Astrocyte (in vitro differentiated cells and primary cell): ENCODE measurements at regions not wholly inside any gene's neighbourhood (a gene's known extent, or its start where the extent isn't known, plus 50 kb on each side); places are given as distances from the start of the nearest gene placed in this dataset.
A peak's percentile ranks its signal among the peaks of the same experiment; 100 is the strongest.

Source experiments
- DNase-seq: peaks from one replicate; pipeline ENCODE4 v3.0.0-alpha.2; 2010; ENCODE audit warnings: low read depth
- FAIRE-seq: peaks from 2 replicates; lab custom pipeline; 2011; peaks lifted over from hg19 to GRCh38; lab: Jason Lieb, UNC
- H2AFZ ChIP-seq: 2 replicates; pipeline ENCODE4 v1.6.0; 2012; ENCODE audit warnings: low read depth, low read length, inconsistent platforms
- H3K27ac ChIP-seq: 2 replicates; pipeline ENCODE4 v1.5.1; 2011; ENCODE audit warnings: low read depth, low read length, inconsistent platforms
- H3K27me3 ChIP-seq: 2 replicates; pipeline ENCODE4 v1.6.0; 2011; ENCODE audit warnings: low read length, inconsistent platforms; ENCODE audit not compliant: insufficient read depth
- H3K36me3 ChIP-seq: 2 replicates; pipeline ENCODE4 v1.5.1; 2011; ENCODE audit warnings: low read length, inconsistent platforms; ENCODE audit not compliant: insufficient read depth
- H3K4me1 ChIP-seq: 2 replicates; pipeline ENCODE4 v1.5.1; 2011; ENCODE audit warnings: low read length, inconsistent platforms; ENCODE audit not compliant: insufficient read depth
- H3K4me2 ChIP-seq: 2 replicates; pipeline ENCODE4 v1.6.0; 2012; ENCODE audit warnings: low read length, inconsistent platforms
- H3K4me3 ChIP-seq: 2 replicates; pipeline ENCODE4 v1.5.1; 2011; ENCODE audit warnings: low read depth, mild to moderate bottlenecking, low read length, inconsistent platforms; ENCODE audit not compliant: insufficient read depth
- H3K79me2 ChIP-seq: 2 replicates; pipeline ENCODE4 v1.6.0; 2012; ENCODE audit warnings: mild to moderate bottlenecking, low read length, inconsistent platforms; ENCODE audit not compliant: insufficient read depth
- H3K9ac ChIP-seq: 2 replicates; pipeline ENCODE4 v1.6.0; 2012; ENCODE audit warnings: mild to moderate bottlenecking, low read length, inconsistent platforms
- H3K9me3 ChIP-seq: 2 replicates; pipeline ENCODE4 v1.5.1; 2012; ENCODE audit warnings: low read depth, mild to moderate bottlenecking, low read length, inconsistent platforms; ENCODE audit not compliant: insufficient read depth
- H4K20me1 ChIP-seq: 2 replicates; pipeline ENCODE4 v1.6.0; 2012; ENCODE audit warnings: low read length, inconsistent platforms; ENCODE audit not compliant: insufficient read depth
- H3K27ac Mint-ChIP-seq: one replicate; pipeline ENCODE4 v1.8.0; 2021; ENCODE audit warnings: mild to moderate bottlenecking, mixed read lengths; ENCODE audit not compliant: unreplicated experiment
- H3K27me3 Mint-ChIP-seq: one replicate; pipeline ENCODE4 v1.8.0; 2021; ENCODE audit warnings: low read depth, mixed read lengths; ENCODE audit not compliant: unreplicated experiment
- H3K36me3 Mint-ChIP-seq: one replicate; pipeline ENCODE4 v1.8.0; 2021; ENCODE audit warnings: low read depth, mixed read lengths; ENCODE audit not compliant: unreplicated experiment
- H3K4me1 Mint-ChIP-seq: one replicate; pipeline ENCODE4 v1.8.0; 2021; ENCODE audit warnings: low read depth, mixed read lengths; ENCODE audit not compliant: unreplicated experiment
- H3K4me3 Mint-ChIP-seq: one replicate; pipeline ENCODE4 v1.8.0; 2021; ENCODE audit warnings: mild to moderate bottlenecking, moderate library complexity, mixed read lengths; ENCODE audit not compliant: unreplicated experiment
- H3K9me3 Mint-ChIP-seq: one replicate; pipeline ENCODE4 v1.8.0; 2021; ENCODE audit warnings: mild to moderate bottlenecking, mixed read lengths; ENCODE audit not compliant: unreplicated experiment
- CTCF ChIP-seq: IDR thresholded peaks from 2 replicates; pipeline ENCODE4 v1.5.1; 2011; ENCODE audit warnings: low read depth, mild to moderate bottlenecking, inconsistent platforms, low read length, moderate library complexity; ENCODE audit not compliant: insufficient read depth
- EZH2 ChIP-seq: IDR thresholded peaks from 2 replicates; pipeline ENCODE4 v1.6.1; 2012; ENCODE audit warnings: mild to moderate bottlenecking, low read length, inconsistent platforms; ENCODE audit not compliant: insufficient read depth

DNA sequence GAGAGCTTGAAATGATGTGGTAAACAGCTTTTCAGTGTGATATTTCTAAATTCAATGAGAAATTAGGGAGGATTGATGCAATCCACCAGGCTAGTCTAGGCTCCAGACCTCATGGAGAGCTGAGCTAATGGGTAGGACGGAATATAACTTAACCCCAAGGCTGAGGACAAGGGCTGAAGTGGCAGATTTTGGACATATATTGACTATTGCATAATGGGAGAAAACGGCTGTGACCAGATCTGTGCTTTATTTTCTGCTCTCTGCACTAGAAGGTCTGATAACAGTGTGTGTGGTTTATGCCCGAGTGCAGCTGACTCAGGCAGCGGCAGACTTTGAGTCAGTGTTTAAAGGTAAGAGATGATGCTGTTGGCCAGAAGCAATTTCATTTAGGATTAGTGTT is 70.6 kb downstream of the ACTBL2 start:
- H3K4me1 Mint-ChIP-seq, result peaks cover 7% of the 10 kb centered on the region
- Histone ChIP-seq H4K20me1 (no peaks in the 10 kb centered on the region), H3K27me3 (no peaks in the 10 kb centered on the region), H3K4me1 (peaks cover 13% of the 10 kb centered on the region), H3K27ac (no peak overlapping the region), H3K9ac (no peak overlapping the region), H3K79me2 (no peaks in the 10 kb centered on the region), H3K4me2 (peak overlapping the region; percentile 24), H3K4me3 (no peak overlapping the region), H2AFZ (no peak overlapping the region), H3K36me3 (no peaks in the 10 kb centered on the region), H3K9me3 (no peaks in the 10 kb centered on the region)
- peaks cover 4% of the 10 kb centered on the region for H3K27me3 Mint-ChIP-seq
- H3K4me3 Mint-ChIP-seq, result no peak overlapping the region
- FAIRE-seq (peak; percentile 20), DNase-seq (peak; percentile 90)
- H3K9me3 Mint-ChIP-seq, result no peaks in the 10 kb centered on the region
- H3K27ac Mint-ChIP-seq, result no peak overlapping the region
- TF ChIP-seq CTCF, result no peak
- no peak for TF ChIP-seq EZH2
- no peaks in the 10 kb centered on the region for H3K36me3 Mint-ChIP-seq

DNA sequence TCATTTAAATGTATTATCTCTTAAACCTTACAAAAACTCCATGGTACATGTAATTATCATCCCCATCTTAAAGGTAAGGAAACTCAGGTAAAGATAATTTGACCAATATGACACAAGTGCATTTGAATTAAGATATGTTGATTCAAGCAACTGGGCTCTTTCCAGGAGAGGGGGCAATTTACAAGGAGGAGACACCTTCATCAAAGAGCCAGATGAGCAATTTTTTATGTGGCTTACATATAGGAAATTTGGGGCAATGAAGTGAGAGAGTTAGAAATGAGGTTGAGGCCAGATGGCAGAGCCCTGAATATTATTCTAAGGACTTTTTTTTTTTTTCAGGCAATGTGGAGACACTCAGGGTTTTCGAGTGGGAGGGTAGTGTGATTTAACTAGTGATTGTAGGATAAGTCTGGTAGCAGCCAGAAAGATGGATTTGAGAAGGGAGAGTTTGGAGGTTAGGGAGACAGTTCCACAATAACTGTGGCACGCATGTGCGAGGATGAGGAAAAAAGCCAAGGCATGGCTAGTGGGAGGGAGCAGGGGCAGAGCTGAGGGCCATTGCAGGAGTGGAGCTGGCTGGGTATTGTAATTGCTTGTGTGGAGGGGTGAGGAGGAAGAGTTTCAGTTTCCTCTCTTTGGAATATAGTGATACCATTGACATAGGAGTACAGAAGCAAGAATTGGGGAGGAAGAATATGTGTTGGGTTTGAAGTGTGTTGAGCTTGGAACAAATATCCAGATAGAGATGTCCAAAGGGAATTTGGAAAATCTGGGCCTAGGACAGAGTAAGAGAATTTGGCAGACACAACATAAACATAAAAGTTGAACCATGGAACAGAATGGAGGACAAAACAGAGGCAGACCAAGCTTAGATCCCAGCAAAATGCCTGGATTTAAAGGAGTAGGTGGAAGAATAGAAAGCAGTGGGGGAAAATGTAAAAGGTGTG is 72.0 kb downstream of the ACTBL2 start:
- no peak overlapping the region for H3K4me2 ChIP-seq
- H3K9ac ChIP-seq, result no peak overlapping the region
- Mint-ChIP-seq H3K27me3 (no peaks in the 10 kb centered on the region), H3K36me3 (no peaks in the 10 kb centered on the region), H3K4me1 (no peaks in the 10 kb centered on the region), H3K27ac (no peak overlapping the region), H3K9me3 (no peaks in the 10 kb centered on the region), H3K4me3 (no peak overlapping the region)
- H2AFZ ChIP-seq, result no peak overlapping the region
- H3K4me3 ChIP-seq, result no peak overlapping the region
- H3K4me1 ChIP-seq, result peaks cover 4% of the 10 kb centered on the region
- DNase-seq (no peak), FAIRE-seq (no peak)
- H3K36me3 ChIP-seq, result no peaks in the 10 kb centered on the region
- no peaks in the 10 kb centered on the region for H3K9me3 ChIP-seq
- no peak overlapping the region for H3K27ac ChIP-seq
- H4K20me1 ChIP-seq, result no peaks in the 10 kb centered on the region
- no peak for TF ChIP-seq CTCF
- no peak for TF ChIP-seq EZH2
- H3K27me3 ChIP-seq, result no peaks in the 10 kb centered on the region
- no peaks in the 10 kb centered on the region for H3K79me2 ChIP-seq

- no peak overlapping the region for H2AFZ ChIP-seq
- Mint-ChIP-seq H3K4me1 (no peaks in the 10 kb centered on the region), H3K27me3 (no peaks in the 10 kb centered on the region), H3K9me3 (no peaks in the 10 kb centered on the region), H3K4me3 (no peak overlapping the region), H3K36me3 (no peaks in the 10 kb centered on the region), H3K27ac (no peak overlapping the region)
- H3K27me3 ChIP-seq, result no peaks in the 10 kb centered on the region
- H3K4me2 ChIP-seq, result no peak overlapping the region
- H3K9me3 ChIP-seq, result no peaks in the 10 kb centered on the region
- peak; percentile 86 for FAIRE-seq
- no peaks in the 10 kb centered on the region for H4K20me1 ChIP-seq
- peaks cover 4% of the 10 kb centered on the region for H3K4me1 ChIP-seq
- H3K27ac ChIP-seq, result no peak overlapping the region
- DNase-seq, result peak; percentile 58
- TF ChIP-seq CTCF, result no peak
- no peak for TF ChIP-seq EZH2
- H3K79me2 ChIP-seq, result no peaks in the 10 kb centered on the region
- no peak overlapping the region for H3K9ac ChIP-seq
- no peaks in the 10 kb centered on the region for H3K36me3 ChIP-seq
- no peak overlapping the region for H3K4me3 ChIP-seq
Observed at GRCh38 chr5:57408714-57409113, 73.9 kb downstream of the ACTBL2 start.
